GM23338 (cell line): ENCODE measurements at regions not wholly inside any gene's neighbourhood (a gene's known extent, or its start where the extent isn't known, plus 50 kb on each side); places are given as distances from the start of the nearest gene placed in this dataset.

Experiments used
- CREB1 ChIP-seq: fragments of 250-450 bp; sonication (Bioruptor Pico); IDR thresholded peaks from 2 replicates; pipeline ENCODE4 v1.5.0; 2020; ENCODE audit warnings: low read depth, mild to moderate bottlenecking, moderate library complexity
- EZH2 ChIP-seq: fragments of 200-600 bp; sonication (generic); IDR thresholded peaks from one replicate; pipeline ENCODE4 v1.8.0; 2017; ENCODE audit warnings: antibody characterized with exemption, mild to moderate bottlenecking, low read depth; ENCODE audit not compliant: unreplicated experiment
- EZH2phosphoT487 ChIP-seq: fragments of 200-600 bp; sonication (generic); IDR thresholded peaks from one replicate; pipeline ENCODE4 v1.8.1; 2018; ENCODE audit warnings: antibody characterized with exemption; ENCODE audit not compliant: unreplicated experiment
- JUNB ChIP-seq: IDR thresholded peaks from one replicate; pipeline ENCODE4 v1.6.1; 2016; ENCODE audit warnings: antibody characterized with exemption; ENCODE audit not compliant: unreplicated experiment
- NANOG ChIP-seq: IDR thresholded peaks from 2 replicates; pipeline ENCODE4 v1.6.1; 2016; ENCODE audit warnings: antibody characterized with exemption, borderline replicate concordance
- POLR2AphosphoS5 ChIP-seq: IDR thresholded peaks from 2 replicates; pipeline ENCODE4 v1.6.1; 2016; ENCODE audit warnings: antibody characterized with exemption, low read depth
- REST ChIP-seq: IDR thresholded peaks from one replicate; pipeline ENCODE4 v1.6.1; 2018; ENCODE audit warnings: antibody characterized with exemption; ENCODE audit not compliant: unreplicated experiment
- STAT1 ChIP-seq: IDR thresholded peaks from one replicate; pipeline ENCODE4 v1.6.1; 2016; ENCODE audit warnings: antibody characterized with exemption; ENCODE audit not compliant: unreplicated experiment
- ZNF114 ChIP-seq: fragments of 250-450 bp; sonication (Bioruptor Pico); IDR thresholded peaks from 2 replicates; pipeline ENCODE4 v1.5.0; 2020; ENCODE audit warnings: mild to moderate bottlenecking, moderate library complexity
- ZNF331 ChIP-seq: fragments of 250-450 bp; sonication (Bioruptor Pico); IDR thresholded peaks from 2 replicates; pipeline ENCODE4 v1.5.0; 2020; ENCODE audit warnings: low read depth, mild to moderate bottlenecking, moderate library complexity
- TF ChIP-seq, protein P1 (sequence below), 2 experiments: fragments of 200-600 bp in 1 of 2; sonication (generic) in 1 of 2; conservative IDR thresholded peaks; 2 replicates each; pipeline versions ENCODE4 v1.5.1 to v1.6.1; 2016 to 2017; ENCODE audit warnings: antibody characterized with exemption in 2 of 2, low read depth in 2 of 2, mild to moderate bottlenecking in 2 of 2, moderate library complexity in 1 of 2
- TF ChIP-seq, protein P2 (sequence below): IDR thresholded peaks from 2 replicates; pipeline ENCODE4 v1.6.1; 2016; ENCODE audit warnings: antibody characterized with exemption
- TF ChIP-seq, protein P3 (sequence below): fragments of 250-450 bp; sonication (Bioruptor Pico); IDR thresholded peaks from 2 replicates; pipeline ENCODE4 v1.5.0; 2020; ENCODE audit warnings: mild to moderate bottlenecking, moderate library complexity

- TF ChIP-seq, protein P1, sequence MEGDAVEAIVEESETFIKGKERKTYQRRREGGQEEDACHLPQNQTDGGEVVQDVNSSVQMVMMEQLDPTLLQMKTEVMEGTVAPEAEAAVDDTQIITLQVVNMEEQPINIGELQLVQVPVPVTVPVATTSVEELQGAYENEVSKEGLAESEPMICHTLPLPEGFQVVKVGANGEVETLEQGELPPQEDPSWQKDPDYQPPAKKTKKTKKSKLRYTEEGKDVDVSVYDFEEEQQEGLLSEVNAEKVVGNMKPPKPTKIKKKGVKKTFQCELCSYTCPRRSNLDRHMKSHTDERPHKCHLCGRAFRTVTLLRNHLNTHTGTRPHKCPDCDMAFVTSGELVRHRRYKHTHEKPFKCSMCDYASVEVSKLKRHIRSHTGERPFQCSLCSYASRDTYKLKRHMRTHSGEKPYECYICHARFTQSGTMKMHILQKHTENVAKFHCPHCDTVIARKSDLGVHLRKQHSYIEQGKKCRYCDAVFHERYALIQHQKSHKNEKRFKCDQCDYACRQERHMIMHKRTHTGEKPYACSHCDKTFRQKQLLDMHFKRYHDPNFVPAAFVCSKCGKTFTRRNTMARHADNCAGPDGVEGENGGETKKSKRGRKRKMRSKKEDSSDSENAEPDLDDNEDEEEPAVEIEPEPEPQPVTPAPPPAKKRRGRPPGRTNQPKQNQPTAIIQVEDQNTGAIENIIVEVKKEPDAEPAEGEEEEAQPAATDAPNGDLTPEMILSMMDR (conservative IDR thresholded peaks at IDR 0.05; ENCODE audit: low read depth in 2 of 2) = no peak
- TF ChIP-seq CREB1 (CRISPR knock-in tag) (no peak), POLR2AphosphoS5 (no peak), EZH2 (no peak), EZH2phosphoT487 (no peak), JUNB (no peak), REST (no peak), ZNF114 (CRISPR knock-in tag) (no peak), NANOG (no peak), ZNF331 (CRISPR knock-in tag) (no peak), STAT1 (no peak)
- TF ChIP-seq, protein P2, sequence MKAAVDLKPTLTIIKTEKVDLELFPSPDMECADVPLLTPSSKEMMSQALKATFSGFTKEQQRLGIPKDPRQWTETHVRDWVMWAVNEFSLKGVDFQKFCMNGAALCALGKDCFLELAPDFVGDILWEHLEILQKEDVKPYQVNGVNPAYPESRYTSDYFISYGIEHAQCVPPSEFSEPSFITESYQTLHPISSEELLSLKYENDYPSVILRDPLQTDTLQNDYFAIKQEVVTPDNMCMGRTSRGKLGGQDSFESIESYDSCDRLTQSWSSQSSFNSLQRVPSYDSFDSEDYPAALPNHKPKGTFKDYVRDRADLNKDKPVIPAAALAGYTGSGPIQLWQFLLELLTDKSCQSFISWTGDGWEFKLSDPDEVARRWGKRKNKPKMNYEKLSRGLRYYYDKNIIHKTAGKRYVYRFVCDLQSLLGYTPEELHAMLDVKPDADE = no peak
- TF ChIP-seq, protein P3, sequence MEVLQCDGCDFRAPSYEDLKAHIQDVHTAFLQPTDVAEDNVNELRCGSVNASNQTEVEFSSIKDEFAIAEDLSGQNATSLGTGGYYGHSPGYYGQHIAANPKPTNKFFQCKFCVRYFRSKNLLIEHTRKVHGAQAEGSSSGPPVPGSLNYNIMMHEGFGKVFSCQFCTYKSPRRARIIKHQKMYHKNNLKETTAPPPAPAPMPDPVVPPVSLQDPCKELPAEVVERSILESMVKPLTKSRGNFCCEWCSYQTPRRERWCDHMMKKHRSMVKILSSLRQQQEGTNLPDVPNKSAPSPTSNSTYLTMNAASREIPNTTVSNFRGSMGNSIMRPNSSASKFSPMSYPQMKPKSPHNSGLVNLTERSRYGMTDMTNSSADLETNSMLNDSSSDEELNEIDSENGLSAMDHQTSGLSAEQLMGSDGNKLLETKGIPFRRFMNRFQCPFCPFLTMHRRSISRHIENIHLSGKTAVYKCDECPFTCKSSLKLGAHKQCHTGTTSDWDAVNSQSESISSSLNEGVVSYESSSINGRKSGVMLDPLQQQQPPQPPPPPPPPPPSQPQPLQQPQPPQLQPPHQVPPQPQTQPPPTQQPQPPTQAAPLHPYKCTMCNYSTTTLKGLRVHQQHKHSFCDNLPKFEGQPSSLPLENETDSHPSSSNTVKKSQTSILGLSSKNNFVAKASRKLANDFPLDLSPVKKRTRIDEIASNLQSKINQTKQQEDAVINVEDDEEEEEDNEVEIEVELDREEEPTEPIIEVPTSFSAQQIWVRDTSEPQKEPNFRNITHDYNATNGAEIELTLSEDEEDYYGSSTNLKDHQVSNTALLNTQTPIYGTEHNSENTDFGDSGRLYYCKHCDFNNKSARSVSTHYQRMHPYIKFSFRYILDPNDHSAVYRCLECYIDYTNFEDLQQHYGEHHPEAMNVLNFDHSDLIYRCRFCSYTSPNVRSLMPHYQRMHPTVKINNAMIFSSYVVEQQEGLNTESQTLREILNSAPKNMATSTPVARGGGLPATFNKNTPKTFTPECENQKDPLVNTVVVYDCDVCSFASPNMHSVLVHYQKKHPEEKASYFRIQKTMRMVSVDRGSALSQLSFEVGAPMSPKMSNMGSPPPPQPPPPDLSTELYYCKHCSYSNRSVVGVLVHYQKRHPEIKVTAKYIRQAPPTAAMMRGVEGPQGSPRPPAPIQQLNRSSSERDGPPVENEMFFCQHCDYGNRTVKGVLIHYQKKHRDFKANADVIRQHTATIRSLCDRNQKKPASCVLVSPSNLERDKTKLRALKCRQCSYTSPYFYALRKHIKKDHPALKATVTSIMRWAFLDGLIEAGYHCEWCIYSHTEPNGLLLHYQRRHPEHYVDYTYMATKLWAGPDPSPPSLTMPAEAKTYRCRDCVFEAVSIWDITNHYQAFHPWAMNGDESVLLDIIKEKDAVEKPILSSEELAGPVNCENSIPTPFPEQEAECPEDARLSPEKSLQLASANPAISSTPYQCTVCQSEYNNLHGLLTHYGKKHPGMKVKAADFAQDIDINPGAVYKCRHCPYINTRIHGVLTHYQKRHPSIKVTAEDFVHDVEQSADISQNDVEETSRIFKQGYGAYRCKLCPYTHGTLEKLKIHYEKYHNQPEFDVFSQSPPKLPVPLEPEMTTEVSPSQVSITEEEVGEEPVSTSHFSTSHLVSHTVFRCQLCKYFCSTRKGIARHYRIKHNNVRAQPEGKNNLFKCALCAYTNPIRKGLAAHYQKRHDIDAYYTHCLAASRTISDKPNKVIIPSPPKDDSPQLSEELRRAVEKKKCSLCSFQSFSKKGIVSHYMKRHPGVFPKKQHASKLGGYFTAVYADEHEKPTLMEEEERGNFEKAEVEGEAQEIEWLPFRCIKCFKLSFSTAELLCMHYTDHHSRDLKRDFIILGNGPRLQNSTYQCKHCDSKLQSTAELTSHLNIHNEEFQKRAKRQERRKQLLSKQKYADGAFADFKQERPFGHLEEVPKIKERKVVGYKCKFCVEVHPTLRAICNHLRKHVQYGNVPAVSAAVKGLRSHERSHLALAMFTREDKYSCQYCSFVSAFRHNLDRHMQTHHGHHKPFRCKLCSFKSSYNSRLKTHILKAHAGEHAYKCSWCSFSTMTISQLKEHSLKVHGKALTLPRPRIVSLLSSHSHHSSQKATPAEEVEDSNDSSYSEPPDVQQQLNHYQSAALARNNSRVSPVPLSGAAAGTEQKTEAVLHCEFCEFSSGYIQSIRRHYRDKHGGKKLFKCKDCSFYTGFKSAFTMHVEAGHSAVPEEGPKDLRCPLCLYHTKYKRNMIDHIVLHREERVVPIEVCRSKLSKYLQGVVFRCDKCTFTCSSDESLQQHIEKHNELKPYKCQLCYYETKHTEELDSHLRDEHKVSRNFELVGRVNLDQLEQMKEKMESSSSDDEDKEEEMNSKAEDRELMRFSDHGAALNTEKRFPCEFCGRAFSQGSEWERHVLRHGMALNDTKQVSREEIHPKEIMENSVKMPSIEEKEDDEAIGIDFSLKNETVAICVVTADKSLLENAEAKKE (CRISPR knock-in tag) = no peak
These were observed 64.8 kb upstream of the PRR20G start for GRCh38 chr3:127352612-127353011.
